GM12873 (cell line): ENCODE measurements at regions not wholly inside any gene's neighbourhood (a gene's known extent, or its start where the extent isn't known, plus 50 kb on each side); places are given as distances from the start of the nearest gene placed in this dataset.

Experiments
- CTCF ChIP-seq: IDR thresholded peaks from 2 replicates; pipeline ENCODE4 v1.5.1; 2012; ENCODE audit warnings: low read depth, mild to moderate bottlenecking, moderate library complexity, low read length, control low read depth; ENCODE audit not compliant: insufficient read depth; ENCODE audit errors: missing control alignments

- TF ChIP-seq CTCF, result no peak
These were observed 238.5 kb upstream of the BOD1L1 start for GRCh38 chr4:13865871-13866669.

GRCh38 chr4:13866881-13867280 lies 239.4 kb upstream of the BOD1L1 start:
- TF ChIP-seq CTCF, result no peak

- TF ChIP-seq CTCF, result no peak
These were observed 244.6 kb upstream of the BOD1L1 start for GRCh38 chr4:13872155-13872554.

- no peak for TF ChIP-seq CTCF
These were observed 245.4 kb upstream of the BOD1L1 start for GRCh38 chr4:13872955-13873354.

GRCh38 chr4:13875181-13875580 lies 247.7 kb upstream of the BOD1L1 start:
- no peak for TF ChIP-seq CTCF

- no peak for TF ChIP-seq CTCF
These were observed 248.6 kb upstream of the BOD1L1 start for GRCh38 chr4:13876131-13876530.

GRCh38 chr4:13876940-13877339 lies 249.4 kb upstream of the BOD1L1 start:
- TF ChIP-seq CTCF, result no peak
